ENCODE measurements at regions not wholly inside any gene's neighbourhood (a gene's known extent, or its start where the extent isn't known, plus 50 kb on each side); places are given as distances from the start of the nearest gene placed in this dataset.

DNA sequence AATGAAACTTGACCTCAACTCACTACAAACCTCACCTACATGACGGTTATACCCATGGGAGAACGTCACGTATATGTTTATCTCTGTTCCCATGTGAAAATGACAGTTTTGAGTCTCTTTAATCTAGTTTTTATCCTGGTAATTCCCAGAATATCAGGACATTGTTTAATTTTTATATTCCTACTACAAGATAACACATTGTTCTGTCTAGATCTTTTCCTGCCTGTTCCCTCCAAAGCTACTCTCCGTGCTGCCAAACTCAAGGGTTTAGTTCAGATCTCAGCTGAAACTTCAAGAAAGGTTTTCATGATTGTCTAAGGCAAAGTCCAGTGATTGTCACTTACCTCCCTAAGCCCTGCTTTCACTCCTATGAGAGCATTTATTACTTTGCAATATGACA is 1159.4 kb upstream of the SEMA6A start:
- TF ChIP-seq, protein P1, sequence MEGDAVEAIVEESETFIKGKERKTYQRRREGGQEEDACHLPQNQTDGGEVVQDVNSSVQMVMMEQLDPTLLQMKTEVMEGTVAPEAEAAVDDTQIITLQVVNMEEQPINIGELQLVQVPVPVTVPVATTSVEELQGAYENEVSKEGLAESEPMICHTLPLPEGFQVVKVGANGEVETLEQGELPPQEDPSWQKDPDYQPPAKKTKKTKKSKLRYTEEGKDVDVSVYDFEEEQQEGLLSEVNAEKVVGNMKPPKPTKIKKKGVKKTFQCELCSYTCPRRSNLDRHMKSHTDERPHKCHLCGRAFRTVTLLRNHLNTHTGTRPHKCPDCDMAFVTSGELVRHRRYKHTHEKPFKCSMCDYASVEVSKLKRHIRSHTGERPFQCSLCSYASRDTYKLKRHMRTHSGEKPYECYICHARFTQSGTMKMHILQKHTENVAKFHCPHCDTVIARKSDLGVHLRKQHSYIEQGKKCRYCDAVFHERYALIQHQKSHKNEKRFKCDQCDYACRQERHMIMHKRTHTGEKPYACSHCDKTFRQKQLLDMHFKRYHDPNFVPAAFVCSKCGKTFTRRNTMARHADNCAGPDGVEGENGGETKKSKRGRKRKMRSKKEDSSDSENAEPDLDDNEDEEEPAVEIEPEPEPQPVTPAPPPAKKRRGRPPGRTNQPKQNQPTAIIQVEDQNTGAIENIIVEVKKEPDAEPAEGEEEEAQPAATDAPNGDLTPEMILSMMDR (conservative IDR thresholded peaks at IDR 0.05; ENCODE audit: low read length), result no peak
- TF ChIP-seq EZH2phosphoT487 (IDR thresholded peaks at IDR 0.05; ENCODE audit: borderline replicate concordance, low read depth, low read length), result no peak
